HK-2 (cell line): ENCODE measurements at regions not wholly inside any gene's neighbourhood (a gene's known extent, or its start where the extent isn't known, plus 50 kb on each side); places are given as distances from the start of the nearest gene placed in this dataset.

Experiments
- DNase-seq: peaks from one replicate; pipeline ENCODE4 v3.0.0-alpha.2; 2018; ENCODE audit not compliant: unreplicated experiment

- no peak for DNase-seq
Measured at GRCh38 chr5:124692950-124693349, 53.5 kb downstream of the ZNF608 start.

GRCh38 chr5:124692324-124692723 lies 54.1 kb downstream of the ZNF608 start:
- no peak for DNase-seq

GRCh38 chr5:124689653-124690052 lies 56.8 kb downstream of the ZNF608 start:
- DNase-seq: no peak

DNA sequence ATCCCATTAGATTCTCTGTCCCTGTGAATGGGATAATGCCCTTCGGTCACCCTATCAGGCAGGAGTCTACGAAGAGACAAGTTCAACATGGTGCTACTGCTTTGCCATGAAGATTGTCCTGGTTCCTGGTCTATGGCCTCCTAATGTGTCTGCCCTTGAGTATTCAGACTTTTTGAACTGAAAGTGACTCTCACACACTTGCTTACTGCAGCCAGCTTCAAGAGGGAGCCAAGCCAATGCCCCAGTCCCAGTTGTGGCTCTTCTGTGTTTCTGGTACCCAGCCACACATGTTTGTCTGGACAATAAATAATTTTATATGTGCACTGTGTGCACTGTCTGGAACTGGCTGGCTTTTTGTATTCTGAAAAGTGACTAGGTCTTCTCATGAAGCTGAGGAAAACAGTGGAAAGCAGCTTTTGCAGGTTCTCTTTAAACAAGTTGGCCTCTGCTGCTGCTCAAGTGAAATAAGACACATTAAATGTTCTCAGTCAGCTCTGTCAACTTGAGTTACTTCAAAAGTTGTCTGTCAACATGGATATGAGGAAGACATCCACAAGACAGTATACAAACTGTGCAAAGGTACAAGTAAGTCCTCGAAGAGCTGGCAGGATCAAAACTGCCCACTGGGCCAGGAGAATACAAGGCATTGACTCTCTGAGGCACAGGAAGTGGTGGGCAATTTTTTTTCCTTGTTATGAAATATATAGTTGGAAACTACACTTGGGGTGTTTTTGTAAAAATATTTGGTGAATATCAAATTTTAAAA lies 60.0 kb downstream of the ZNF608 start:
- DNase-seq: no peak

- no peak for DNase-seq
Measured at GRCh38 chr5:124685404-124685930, 61.0 kb downstream of the ZNF608 start.

- DNase-seq: no peak
Measured at GRCh38 chr5:124683917-124684555, 62.4 kb downstream of the ZNF608 start.

DNA sequence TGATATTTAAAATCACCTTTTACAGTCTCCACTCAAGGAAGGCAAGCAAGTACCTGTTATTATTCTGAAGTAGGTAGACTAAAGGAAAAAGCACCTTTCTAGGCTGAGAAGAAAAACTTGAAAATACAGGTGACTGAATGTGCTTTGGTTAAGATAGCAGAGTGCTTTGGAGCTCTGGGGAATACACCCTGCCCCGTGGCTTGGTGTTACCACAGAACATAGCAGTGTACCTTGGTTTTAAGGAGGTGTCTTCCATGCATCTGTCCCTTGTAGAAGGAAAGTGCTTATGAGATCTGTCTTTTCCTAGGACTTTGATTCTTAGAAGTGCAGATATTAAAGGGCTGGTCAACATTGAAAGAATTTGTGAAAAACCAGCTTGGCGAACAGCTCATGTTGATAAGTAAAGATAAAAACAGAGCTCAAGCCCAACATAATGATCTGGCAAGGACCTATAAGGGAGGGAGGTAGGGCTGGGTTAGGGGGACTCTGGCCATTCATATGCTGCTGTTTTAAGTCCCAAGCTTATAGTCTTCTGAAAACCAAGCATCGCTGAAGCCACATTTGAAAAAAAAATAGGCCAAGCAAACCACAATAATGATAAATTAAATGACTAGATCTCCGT lies 66.8 kb downstream of the ZNF608 start:
- no peak for DNase-seq

DNA sequence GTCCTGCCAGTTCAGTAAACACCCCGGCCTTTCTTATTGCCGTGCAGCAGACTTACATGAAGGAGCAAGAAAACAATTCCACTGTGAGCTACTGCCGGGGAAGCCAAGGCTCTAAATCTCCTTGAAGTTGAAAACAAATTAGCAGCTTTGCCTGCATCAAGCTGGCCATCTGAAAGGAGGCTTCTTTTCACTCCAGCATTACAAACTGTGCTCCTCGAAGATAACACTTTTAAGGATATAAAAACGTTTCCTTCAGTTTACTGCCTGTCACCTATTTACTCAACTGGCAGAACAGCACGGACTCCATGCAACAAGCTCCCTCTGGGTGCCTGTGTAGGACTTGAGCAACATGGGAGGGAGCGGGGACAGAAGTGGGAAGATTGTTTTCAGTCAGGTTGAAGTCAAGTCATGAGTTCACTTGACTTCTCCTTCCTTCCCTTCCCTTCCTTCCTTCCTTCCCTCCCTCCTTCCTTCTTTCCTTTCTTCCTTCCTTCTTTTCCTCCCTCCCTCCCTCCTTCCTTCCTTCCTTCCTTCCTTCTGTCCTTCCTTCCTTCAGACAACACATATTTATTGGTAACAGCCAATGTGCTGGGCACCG lies 67.4 kb downstream of the ZNF608 start:
- no peak for DNase-seq

GRCh38 chr5:124678468-124678867 lies 68.0 kb downstream of the ZNF608 start:
- DNase-seq: no peak

DNA sequence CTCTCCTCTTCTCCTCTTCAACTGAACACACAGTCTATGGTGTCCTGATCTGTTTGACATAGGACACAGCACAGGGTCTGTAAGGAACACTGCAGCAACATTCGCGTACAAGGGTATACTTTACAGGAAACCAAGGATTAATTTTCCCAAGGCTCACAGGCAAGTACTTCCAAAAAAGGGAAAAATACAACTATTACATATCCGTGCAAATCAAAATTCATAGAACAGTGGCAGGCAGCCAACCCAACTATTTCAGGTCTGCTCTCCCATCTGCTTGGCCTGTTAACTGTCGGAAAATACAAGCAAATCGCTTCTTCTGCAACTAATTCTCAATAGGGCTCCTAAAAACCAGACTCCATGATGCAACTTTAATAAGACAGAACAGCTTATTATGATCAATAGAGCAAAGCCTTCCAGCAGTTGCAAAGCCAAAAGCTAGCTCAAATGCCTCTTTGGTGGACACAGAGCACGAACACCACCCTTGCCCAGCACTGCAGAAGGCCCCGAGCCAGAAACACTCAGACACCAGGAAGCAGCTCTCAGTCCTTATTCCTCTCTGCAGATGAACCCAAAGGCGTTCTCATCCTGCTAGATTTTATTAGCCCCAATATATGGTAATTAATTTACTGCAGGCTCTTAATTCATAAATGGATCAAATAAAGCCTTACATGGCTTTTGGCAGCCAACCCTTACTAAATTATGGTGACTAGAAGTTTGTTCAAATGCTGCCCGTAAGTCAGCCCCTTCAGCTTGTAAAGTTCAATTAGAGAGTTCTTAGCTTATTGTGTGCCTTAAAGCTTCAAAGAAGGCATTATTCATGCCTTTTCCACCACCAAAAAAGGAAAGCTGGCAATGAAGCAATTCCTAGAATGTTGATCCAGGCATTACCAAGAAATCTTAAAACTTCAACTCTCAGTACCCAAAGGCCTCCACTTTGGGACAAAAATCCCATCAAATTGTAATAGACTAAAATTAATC lies 68.8 kb downstream of the ZNF608 start:
- DNase-seq: no peak

DNA sequence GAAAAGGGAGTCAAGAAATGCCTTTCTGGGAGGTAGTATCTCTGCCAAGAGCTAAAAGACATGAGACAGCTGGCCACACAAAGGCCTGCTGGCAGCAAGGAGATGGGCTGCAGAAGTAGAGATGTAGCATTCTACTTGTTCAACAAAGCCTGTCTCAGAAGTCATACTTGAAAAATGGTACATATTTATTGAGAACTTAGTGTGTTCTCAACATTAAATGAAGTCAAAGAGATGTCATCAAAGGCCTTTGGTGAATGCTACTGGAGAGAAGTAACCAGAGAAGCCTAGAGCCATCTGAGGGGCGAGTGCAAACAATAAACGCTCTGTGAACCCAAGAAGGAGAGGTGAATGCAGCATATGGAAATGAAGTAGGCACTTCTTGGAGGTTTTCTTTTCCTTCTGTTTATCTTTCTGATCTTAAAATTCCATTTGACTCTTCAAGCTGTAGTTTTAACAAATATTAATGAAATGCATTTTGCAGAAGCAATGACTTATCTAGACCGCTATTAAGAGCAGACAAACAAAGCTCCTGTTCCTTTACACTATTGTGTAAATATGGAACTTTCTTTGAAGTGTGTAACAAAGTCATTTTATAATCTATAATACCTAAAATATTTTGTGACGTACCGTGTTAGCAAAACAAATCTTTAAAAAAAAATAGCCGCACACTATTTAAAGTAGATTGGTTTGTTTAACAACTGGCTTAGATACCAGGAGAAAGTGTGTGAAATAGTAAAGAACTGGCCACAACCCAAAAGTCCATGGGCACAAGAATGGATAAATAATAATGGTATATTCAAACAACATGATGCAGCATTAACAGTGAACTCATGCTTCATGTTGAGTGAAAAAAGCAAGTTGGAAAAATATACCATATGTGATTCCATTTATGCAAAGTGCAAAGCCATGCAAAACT lies 70.2 kb downstream of the ZNF608 start:
- no peak for DNase-seq

- no peak for DNase-seq
Measured at GRCh38 chr5:124671193-124671592, 75.2 kb downstream of the ZNF608 start.

- DNase-seq: no peak
Measured at GRCh38 chr5:124670722-124671184, 75.7 kb downstream of the ZNF608 start.

GRCh38 chr5:124669956-124670721 lies 76.3 kb downstream of the ZNF608 start:
- DNase-seq: no peak

GRCh38 chr5:124669300-124669648 lies 77.2 kb downstream of the ZNF608 start:
- DNase-seq: no peak

- no peak for DNase-seq
Measured at GRCh38 chr5:124668353-124669299, 77.8 kb downstream of the ZNF608 start.

DNA sequence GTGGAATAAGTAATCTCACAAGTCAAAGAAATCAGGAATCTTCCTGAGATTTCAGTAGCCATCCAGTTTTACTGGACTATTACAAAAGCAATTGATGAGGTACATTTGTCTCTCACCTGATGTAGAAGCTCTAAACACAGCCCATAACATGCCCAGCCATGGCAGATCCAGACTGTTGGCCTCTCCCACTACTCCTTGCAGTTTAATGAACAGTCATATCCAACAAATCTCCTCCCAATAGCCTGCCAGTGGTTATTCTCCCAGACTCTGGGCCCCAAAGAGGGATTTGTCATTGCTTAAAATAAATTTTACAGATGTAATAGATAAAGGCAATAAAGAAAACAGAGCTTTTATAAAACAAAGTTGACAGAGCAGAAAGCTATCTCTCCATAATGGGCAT lies 80.8 kb downstream of the ZNF608 start:
- DNase-seq: no peak

DNA sequence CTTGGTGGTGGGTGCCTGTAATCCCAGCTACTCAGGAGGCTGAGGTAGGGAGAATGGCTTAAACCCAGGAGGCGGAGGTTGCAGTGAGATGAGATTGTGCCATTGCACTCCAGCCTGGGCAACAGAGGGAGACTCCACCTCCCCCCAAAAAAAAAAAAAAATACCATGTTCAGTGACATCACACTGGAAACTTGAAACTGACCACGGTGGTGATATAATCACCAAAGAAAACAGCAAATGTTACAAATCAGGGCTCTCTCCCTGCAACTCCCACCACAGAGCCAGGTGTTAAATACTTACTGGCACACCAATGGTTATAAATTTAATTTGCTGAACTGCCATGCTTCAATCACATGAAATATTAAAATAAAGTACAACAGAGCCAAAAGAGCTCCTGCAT lies 81.4 kb downstream of the ZNF608 start:
- no peak for DNase-seq
